SU-DHL-6 (cell line): ENCODE measurements at regions not wholly inside any gene's neighbourhood (a gene's known extent, or its start where the extent isn't known, plus 50 kb on each side); places are given as distances from the start of the nearest gene placed in this dataset.

Experiments used
- H2AFZ ChIP-seq: fragments of 200-600 bp; sonication (generic); 2 replicates; pipeline ENCODE4 v1.6.1; 2014; ENCODE audit warnings: low read depth, mild to moderate bottlenecking, moderate library complexity, mixed read lengths, antibody characterized with exemption, low read length; ENCODE audit not compliant: severe bottlenecking
- H3F3A ChIP-seq: fragments of 200-600 bp; shearing (Covaris generic); 2 replicates; pipeline ENCODE4 v1.6.0; 2016; ENCODE audit warnings: antibody characterized with exemption, mild to moderate bottlenecking; ENCODE audit not compliant: insufficient read depth
- H3K27ac ChIP-seq: fragments of 200-600 bp; sonication (generic); 2 replicates; pipeline ENCODE4 v1.5.1; 2016; ENCODE audit warnings: low read depth, mild to moderate bottlenecking, low read length, moderate library complexity, mixed read lengths
- H3K27me3 ChIP-seq: fragments of 200-600 bp; sonication (generic), shearing (Covaris generic); 2 replicates; pipeline ENCODE4 v1.6.0; 2014; ENCODE audit warnings: mild to moderate bottlenecking, low read length
- H3K36me3 ChIP-seq: fragments of 200-600 bp; sonication (generic); 2 replicates; pipeline ENCODE4 v1.6.1; 2014; ENCODE audit warnings: mild to moderate bottlenecking, low read length, mixed read lengths
- H3K4me2 ChIP-seq: fragments of 300-600, 200-600 bp; shearing (Covaris generic), sonication (generic); 2 replicates; pipeline ENCODE4 v1.6.0; 2014; ENCODE audit warnings: low read length, low read depth, mild to moderate bottlenecking; ENCODE audit not compliant: poor library complexity, severe bottlenecking
- H3K4me3 ChIP-seq: fragments of 200-600 bp; sonication (generic); 2 replicates; pipeline ENCODE4 v1.5.1; 2014; ENCODE audit warnings: antibody characterized with exemption, low read length, mild to moderate bottlenecking, mixed read lengths; ENCODE audit not compliant: insufficient read depth, poor library complexity, severe bottlenecking
- H3K79me2 ChIP-seq: fragments of 200-600 bp; sonication (generic); 2 replicates; pipeline ENCODE4 v1.6.1; 2014; ENCODE audit warnings: mild to moderate bottlenecking, low read length, moderate library complexity; ENCODE audit not compliant: insufficient read depth
- H3K9ac ChIP-seq: fragments of 200-600 bp; sonication (generic); 2 replicates; pipeline ENCODE4 v1.7.0; 2014; ENCODE audit warnings: mild to moderate bottlenecking, low read length
- H3K9me2 ChIP-seq: fragments of 200-600 bp; sonication (generic); replicated peaks from 2 replicates; pipeline ENCODE4 v1.6.1; 2014; ENCODE audit warnings: low read length; ENCODE audit not compliant: insufficient read depth
- H3K9me3 ChIP-seq: fragments of 200-600 bp; sonication (generic); 2 replicates; pipeline ENCODE4 v1.6.1; 2014; ENCODE audit warnings: low read length, mixed read lengths; ENCODE audit not compliant: insufficient read depth
- H4K20me1 ChIP-seq: fragments of 200-600 bp; sonication (generic); 2 replicates; pipeline ENCODE4 v1.6.1; 2014; ENCODE audit warnings: low read depth, mild to moderate bottlenecking, antibody characterized with exemption, low read length, moderate library complexity, mixed read lengths
- CTCF ChIP-seq: fragments of 200-600 bp; sonication (generic); IDR thresholded peaks from one replicate; pipeline ENCODE4 v1.5.1; 2017; ENCODE audit warnings: antibody characterized with exemption, mild to moderate bottlenecking, low read length, moderate library complexity; ENCODE audit not compliant: insufficient read depth, poor library complexity, severe bottlenecking
- EZH2phosphoT487 ChIP-seq: fragments of 200-600 bp; sonication (generic), shearing (Covaris generic); conservative IDR thresholded peaks from 2 replicates; pipeline ENCODE4 v1.6.1; 2018; ENCODE audit warnings: mild to moderate bottlenecking, antibody characterized with exemption, low read length, moderate library complexity, mixed read lengths

GRCh38 chr11:38282718-38283117 is 1684.7 kb upstream of the RAG2 start:
- H4K20me1 ChIP-seq = no peaks in the 10 kb centered on the region
- H2AFZ ChIP-seq = no peak overlapping the region
- H3K27ac ChIP-seq = no peak overlapping the region
- H3K36me3 ChIP-seq = no peaks in the 10 kb centered on the region
- H3K4me2 ChIP-seq = no peak overlapping the region
- no peaks in the 10 kb centered on the region for H3F3A ChIP-seq
- no peaks in the 10 kb centered on the region for H3K9me2 ChIP-seq
- no peaks in the 10 kb centered on the region for H3K9me3 ChIP-seq
- TF ChIP-seq CTCF (no peak), EZH2phosphoT487 (no peak)
- H3K27me3 ChIP-seq = no peaks in the 10 kb centered on the region
- no peaks in the 10 kb centered on the region for H3K79me2 ChIP-seq
- H3K4me3 ChIP-seq = no peak overlapping the region
- H3K9ac ChIP-seq = no peak overlapping the region

- no peaks in the 10 kb centered on the region for H3K27me3 ChIP-seq
- TF ChIP-seq EZH2phosphoT487 = no peak
- TF ChIP-seq CTCF = no peak
- no peak overlapping the region for H3K4me3 ChIP-seq
- H3K4me2 ChIP-seq = no peak overlapping the region
- H3K9me3 ChIP-seq = no peaks in the 10 kb centered on the region
- H4K20me1 ChIP-seq = no peaks in the 10 kb centered on the region
- no peaks in the 10 kb centered on the region for H3K9me2 ChIP-seq
- no peaks in the 10 kb centered on the region for H3F3A ChIP-seq
- no peak overlapping the region for H2AFZ ChIP-seq
- H3K36me3 ChIP-seq = no peaks in the 10 kb centered on the region
- no peak overlapping the region for H3K27ac ChIP-seq
- H3K9ac ChIP-seq = no peak overlapping the region
- no peaks in the 10 kb centered on the region for H3K79me2 ChIP-seq
These were observed 1680.6 kb upstream of the RAG2 start for GRCh38 chr11:38278457-38279141.

GRCh38 chr11:38274031-38274430 is 1676.0 kb upstream of the RAG2 start:
- Histone ChIP-seq H3K9me2 (no peaks in the 10 kb centered on the region), H3K9me3 (no peaks in the 10 kb centered on the region), H2AFZ (no peak overlapping the region), H4K20me1 (no peaks in the 10 kb centered on the region), H3F3A (no peaks in the 10 kb centered on the region), H3K27ac (no peak overlapping the region), H3K4me2 (no peak overlapping the region), H3K4me3 (no peak overlapping the region), H3K79me2 (no peaks in the 10 kb centered on the region), H3K36me3 (no peaks in the 10 kb centered on the region), H3K27me3 (no peaks in the 10 kb centered on the region), H3K9ac (no peak overlapping the region)
- TF ChIP-seq CTCF (no peak), EZH2phosphoT487 (no peak)
